HG02840 (cell line): ENCODE measurements at regions not wholly inside any gene's neighbourhood (a gene's known extent, or its start where the extent isn't known, plus 50 kb on each side); places are given as distances from the start of the nearest gene placed in this dataset.
"Not testable (repeated sequence)": the region's sequence is repeated elsewhere in the genome, so short reads cannot be mapped to it uniquely, and the experiment has no call there.

Experiments used
- ATAC-seq: cut with Tn5 transposase; IDR thresholded peaks from one replicate; pipeline ENCODE4 v1.9.1; 2021; ENCODE audit warnings: mild to moderate bottlenecking, moderate library complexity, moderate number of reproducible peaks; ENCODE audit not compliant: unreplicated experiment, low FRiP score

- ATAC-seq, result no peak
Measured at GRCh38 chr4:11704186-11704830, 275.6 kb upstream of the HS3ST1 start.

GRCh38 chr4:11702886-11703557, 274.3 kb upstream of the HS3ST1 start:
- no peak for ATAC-seq

- ATAC-seq, result no peak
Measured at GRCh38 chr4:11701966-11702725, 273.5 kb upstream of the HS3ST1 start.

- ATAC-seq, result no peak
Measured at GRCh38 chr4:11700751-11701226, 272.1 kb upstream of the HS3ST1 start.

GRCh38 chr4:11698846-11699590, 270.3 kb upstream of the HS3ST1 start:
- ATAC-seq, result no peak

GRCh38 chr4:11698033-11698432, 269.3 kb upstream of the HS3ST1 start:
- no peak for ATAC-seq

GRCh38 chr4:11693693-11694092, 265.0 kb upstream of the HS3ST1 start:
- no peak for ATAC-seq

GRCh38 chr4:11691236-11691635, 262.5 kb upstream of the HS3ST1 start:
- ATAC-seq, result no peak

GRCh38 chr4:11687727-11688126, 259.0 kb upstream of the HS3ST1 start:
- no peak for ATAC-seq

- ATAC-seq, result no peak
Measured at GRCh38 chr4:11685481-11685880, 256.8 kb upstream of the HS3ST1 start.

- ATAC-seq, result no peak
Measured at GRCh38 chr4:11675051-11675800, 246.5 kb upstream of the HS3ST1 start.

GRCh38 chr4:11670304-11670703, 241.6 kb upstream of the HS3ST1 start:
- no peak for ATAC-seq

- no peak for ATAC-seq
Measured at GRCh38 chr4:11669156-11669555, 240.5 kb upstream of the HS3ST1 start.

- ATAC-seq, result no peak
Measured at GRCh38 chr4:11663114-11663513, 234.4 kb upstream of the HS3ST1 start.

- ATAC-seq, result no peak
Measured at GRCh38 chr4:11650801-11651596, 222.3 kb upstream of the HS3ST1 start.

GRCh38 chr4:11647433-11647832, 218.7 kb upstream of the HS3ST1 start:
- ATAC-seq, result no peak

- ATAC-seq, result not testable (repeated sequence)
Measured at GRCh38 chr4:11643081-11643480, 214.4 kb upstream of the HS3ST1 start.

GRCh38 chr4:11640584-11640983, 211.9 kb upstream of the HS3ST1 start:
- no peak for ATAC-seq

GRCh38 chr4:11636551-11636950, 207.9 kb upstream of the HS3ST1 start:
- ATAC-seq, result no peak
